ENCODE measurements at regions not wholly inside any gene's neighbourhood (a gene's known extent, or its start where the extent isn't known, plus 50 kb on each side); places are given as distances from the start of the nearest gene placed in this dataset.

DNA sequence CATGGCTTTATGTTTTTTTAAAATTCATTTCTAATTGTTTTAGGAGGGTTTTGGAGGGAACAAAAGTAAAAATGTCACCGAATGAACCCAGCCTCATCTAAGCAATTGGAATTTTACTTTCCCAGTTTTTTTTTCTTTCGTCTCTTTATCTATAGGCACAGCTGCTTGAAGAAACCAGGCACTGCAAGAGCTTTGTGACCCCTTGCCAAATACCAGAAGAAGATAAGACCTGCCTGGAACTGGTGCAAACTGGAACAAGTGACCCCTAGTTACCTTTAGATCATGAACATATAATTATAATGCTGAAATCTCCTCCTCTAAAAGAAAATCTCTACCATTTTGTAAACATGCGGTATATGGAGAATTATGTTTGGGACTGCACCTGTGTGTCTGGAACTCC lies 100.9 kb downstream of the TSN start:
- WGBS, 2 experiments (ENCODE audit: extremely low coverage in 1 of 2, insufficient coverage in 1 of 2, insufficient read length in 1 of 2, insufficient replicate concordance in 2 of 2, low coverage in 1 of 2, low lambda C conversion rate in 2 of 2, missing lambda C conversion rate in 1 of 2): 94% methylated on average over 3 of the region's 3 CpGs; no CpG with 5 or more reads in 1 of the 2 experiments
- Histone ChIP-seq H3K36me3 (ENCODE audit: control insufficient read depth in 2 of 4, insufficient read depth in 4 of 4, low read length in 3 of 4) (no peaks in the 10 kb centered on the region), H3K79me2 (ENCODE audit: control insufficient read depth in 1 of 2, insufficient read depth in 2 of 2, low read length in 2 of 2) (no peaks in the 10 kb centered on the region), H3K4me2 (ENCODE audit: insufficient read depth in 1 of 2, low read depth in 2 of 2, low read length in 2 of 2) (no peak overlapping the region), H2BK120ac (replicated peaks; ENCODE audit: low read depth, low read length) (no peak overlapping the region), H4K91ac (replicated peaks; ENCODE audit: insufficient read length, low read length) (no peak overlapping the region), H2AK5ac (ENCODE audit: low read depth, low read length) (no peak overlapping the region), H3K18ac (ENCODE audit: extremely low read depth, low read length) (no peak overlapping the region), H3K23me2 (ENCODE audit: low read depth, low read length) (no peaks in the 10 kb centered on the region), H3K56ac (replicated peaks; ENCODE audit: insufficient read length, low read depth, low read length) (no peak overlapping the region), H3K9me3 (ENCODE audit: insufficient read depth in 2 of 2, low read depth in 1 of 2, low read length in 1 of 2) (no peaks in the 10 kb centered on the region), H3K27me3 (replicated peaks in 1 of 4; ENCODE audit: control insufficient read depth in 3 of 4, extremely low read depth in 1 of 4, insufficient read depth in 3 of 4, low read length in 3 of 4) (no peaks in the 10 kb centered on the region), H3K4me1 (replicated peaks in 1 of 4; ENCODE audit: control insufficient read depth in 3 of 4, insufficient read depth in 4 of 4, low read length in 3 of 4) (no peaks in the 10 kb centered on the region), H3K27ac (ENCODE audit: low read depth, low read length) (no peak overlapping the region), H2BK5ac (ENCODE audit: low read depth, low read length) (no peak overlapping the region), H3K9ac (replicated peaks in 1 of 4; ENCODE audit: extremely low read depth in 1 of 4, low read depth in 3 of 4, low read length in 3 of 4) (no peak overlapping the region), H3K23ac (ENCODE audit: insufficient read length) (no peak overlapping the region), H3K4me3 (ENCODE audit: extremely low read depth in 1 of 4, insufficient read depth in 2 of 4, low read depth in 3 of 4, low read length in 4 of 4) (no peak overlapping the region), H2AFZ (ENCODE audit: low read length) (no peak overlapping the region), H3K14ac (ENCODE audit: insufficient read length) (no peak overlapping the region), H4K5ac (ENCODE audit: insufficient read length, low read depth, low read length) (no peak overlapping the region), H4K20me1 (replicated peaks in 1 of 2; ENCODE audit: control insufficient read depth in 1 of 2, insufficient read depth in 2 of 2, low read length in 2 of 2) (no peaks in the 10 kb centered on the region), H3K79me1 (ENCODE audit: low read depth, low read length) (no peaks in the 10 kb centered on the region), H4K8ac (ENCODE audit: extremely low read depth, insufficient read depth, low read length) (no peak overlapping the region), H2BK12ac (ENCODE audit: low read depth, low read length) (no peak overlapping the region), H3K4ac (replicated peaks; ENCODE audit: insufficient read length, low read depth, low read length) (no peak overlapping the region), H2BK15ac (ENCODE audit: low read length) (no peak overlapping the region), H2BK20ac (ENCODE audit: low read length) (no peak overlapping the region)
- no peak for DNase-seq (ENCODE audit: low read depth in 1 of 2, low spot score in 2 of 2)
- POLR2A ChIA-PET (ENCODE audit: partially characterized antibody): no interaction called here
- no peak for FAIRE-seq
- CTCF ChIA-PET (ENCODE audit: partially characterized antibody): no interaction called here
- TF ChIP-seq FOSL1 (IDR thresholded peaks at IDR 0.05; ENCODE audit: insufficient read depth, low read depth, low read length): no peak
- no peak for TF ChIP-seq RXRA (IDR thresholded peaks at IDR 0.05; ENCODE audit: insufficient read depth, low read depth, low read length)
- TF ChIP-seq BCL11A (IDR thresholded peaks at IDR 0.05; ENCODE audit: low read depth in 2 of 2, low read length in 2 of 2): no peak
- TF ChIP-seq KDM1A (IDR thresholded peaks at IDR 0.05; ENCODE audit: borderline replicate concordance, low read length): no peak
